ENCODE measurements at regions not wholly inside any gene's neighbourhood (a gene's known extent, or its start where the extent isn't known, plus 50 kb on each side); places are given as distances from the start of the nearest gene placed in this dataset.

- TF ChIP-seq POLR2A (IDR thresholded peaks at IDR 0.05; ENCODE audit: low read length) (no peak), GATA1 (IDR thresholded peaks at IDR 0.05; ENCODE audit: low read depth, low read length) (no peak)
These were observed 94.3 kb upstream of the IL6 start for GRCh38 chr7:22632674-22633073.
